ENCODE measurements at regions not wholly inside any gene's neighbourhood (a gene's known extent, or its start where the extent isn't known, plus 50 kb on each side); places are given as distances from the start of the nearest gene placed in this dataset.

DNA sequence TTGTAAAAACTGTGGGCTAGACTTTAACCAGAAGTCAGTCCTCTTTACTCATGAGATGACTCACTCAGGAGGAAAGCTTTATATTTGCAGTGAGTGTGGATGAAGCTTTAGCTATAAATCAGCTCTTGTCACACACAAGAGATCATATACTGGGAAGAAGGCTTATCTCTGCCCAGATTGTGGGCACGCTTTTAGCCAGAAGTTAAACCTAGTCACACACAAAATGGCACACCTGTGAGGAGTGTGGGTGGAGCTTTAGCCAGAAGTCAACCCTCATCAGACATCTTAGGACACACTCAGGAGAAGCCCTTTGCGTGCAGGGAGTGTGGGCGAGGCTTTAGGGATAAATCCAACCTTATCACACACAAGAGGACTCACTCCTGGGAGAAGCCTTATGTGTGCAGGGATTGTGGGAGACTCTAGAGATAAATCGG is 706.9 kb upstream of the LUZP2 start:
- TF ChIP-seq POLR2AphosphoS5 (IDR thresholded peaks at IDR 0.05), result no peak
- TF ChIP-seq, protein P1, sequence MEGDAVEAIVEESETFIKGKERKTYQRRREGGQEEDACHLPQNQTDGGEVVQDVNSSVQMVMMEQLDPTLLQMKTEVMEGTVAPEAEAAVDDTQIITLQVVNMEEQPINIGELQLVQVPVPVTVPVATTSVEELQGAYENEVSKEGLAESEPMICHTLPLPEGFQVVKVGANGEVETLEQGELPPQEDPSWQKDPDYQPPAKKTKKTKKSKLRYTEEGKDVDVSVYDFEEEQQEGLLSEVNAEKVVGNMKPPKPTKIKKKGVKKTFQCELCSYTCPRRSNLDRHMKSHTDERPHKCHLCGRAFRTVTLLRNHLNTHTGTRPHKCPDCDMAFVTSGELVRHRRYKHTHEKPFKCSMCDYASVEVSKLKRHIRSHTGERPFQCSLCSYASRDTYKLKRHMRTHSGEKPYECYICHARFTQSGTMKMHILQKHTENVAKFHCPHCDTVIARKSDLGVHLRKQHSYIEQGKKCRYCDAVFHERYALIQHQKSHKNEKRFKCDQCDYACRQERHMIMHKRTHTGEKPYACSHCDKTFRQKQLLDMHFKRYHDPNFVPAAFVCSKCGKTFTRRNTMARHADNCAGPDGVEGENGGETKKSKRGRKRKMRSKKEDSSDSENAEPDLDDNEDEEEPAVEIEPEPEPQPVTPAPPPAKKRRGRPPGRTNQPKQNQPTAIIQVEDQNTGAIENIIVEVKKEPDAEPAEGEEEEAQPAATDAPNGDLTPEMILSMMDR (IDR thresholded peaks at IDR 0.05), result no peak
- TF ChIP-seq POLR2A (IDR thresholded peaks at IDR 0.05), result no peak
- TF ChIP-seq EP300 (IDR thresholded peaks at IDR 0.05), result no peak

Data from suprapubic skin (tissue), 4 donors.